ENCODE measurements at regions not wholly inside any gene's neighbourhood (a gene's known extent, or its start where the extent isn't known, plus 50 kb on each side); places are given as distances from the start of the nearest gene placed in this dataset.

- TF ChIP-seq CHD4 (IDR thresholded peaks at IDR 0.05; ENCODE audit: borderline replicate concordance) = no peak
- TF ChIP-seq HMGXB4 (CRISPR knock-in tag; IDR thresholded peaks at IDR 0.05; ENCODE audit: borderline replicate concordance) = no peak
- TF ChIP-seq SREBF2 (IDR thresholded peaks at IDR 0.05) = no peak
- no peak for TF ChIP-seq NR3C1 (IDR thresholded peaks at IDR 0.05)
- TF ChIP-seq E2F6 (IDR thresholded peaks at IDR 0.05; ENCODE audit: borderline replicate concordance, low read depth) = no peak
- TF ChIP-seq PHF8 (IDR thresholded peaks at IDR 0.05; ENCODE audit: borderline replicate concordance, low read depth) = no peak
- Histone ChIP-seq H3K4me1 (no peaks in the 10 kb centered on the region), H3K9me3 (no peaks in the 10 kb centered on the region), H3K27ac (no peak overlapping the region), H3K4me2 (no peak overlapping the region), H3K4me3 (no peak overlapping the region)
- ATAC-seq (no peak), FAIRE-seq (no peak), DNase-seq (ENCODE audit: low read depth in 1 of 2, low spot score in 1 of 2) (no peak)
- ChIA-PET CTCF (no interaction called here), POLR2A (no interaction called here)
- 94% methylated on average over 2 of the region's 2 CpGs for WGBS (ENCODE audit: missing lambda C conversion rate)
These were observed 220.7 kb downstream of the TACR3 start for GRCh38 chr4:103499094-103499493.

- CTCF ChIA-PET = no interaction called here
- no peak for FAIRE-seq
- no peak overlapping the region for H3K4me2 ChIP-seq
These were observed 221.4 kb downstream of the TACR3 start for GRCh38 chr4:103498161-103499070.

More at GRCh38 chr4:103498161-103499070, 221.4 kb downstream of the TACR3 start:
- DNase-seq (ENCODE audit: low read depth in 1 of 2, low spot score in 1 of 2) (no peak), ATAC-seq (no peak)
- H3K27ac ChIP-seq = no peak overlapping the region
- no peak overlapping the region for H3K4me3 ChIP-seq
- no peaks in the 10 kb centered on the region for H3K9me3 ChIP-seq
- no peaks in the 10 kb centered on the region for H3K4me1 ChIP-seq
- POLR2A ChIA-PET = no interaction called here
- WGBS (ENCODE audit: missing lambda C conversion rate) = 35% methylated on average over 8 of the region's 8 CpGs
- TF ChIP-seq HDAC2 (IDR thresholded peaks at IDR 0.05) (no peak), RCOR1 (IDR thresholded peaks at IDR 0.05; ENCODE audit: low read depth, low read length) (no peak), FOSL2 (IDR thresholded peaks at IDR 0.05) (no peak), FOSL2 (CRISPR knock-in tag; IDR thresholded peaks at IDR 0.05) (no peak), E2F6 (IDR thresholded peaks at IDR 0.05; ENCODE audit: borderline replicate concordance, low read depth) (no peak), FOSB (CRISPR knock-in tag; IDR thresholded peaks at IDR 0.05) (no peak), MAZ (IDR thresholded peaks at IDR 0.05; ENCODE audit: borderline replicate concordance, low read depth, low read length) (no peak), RNF2 (IDR thresholded peaks at IDR 0.05; ENCODE audit: borderline replicate concordance, low read depth) (no peak), CTCF (IDR thresholded peaks at IDR 0.05) (no peak), ESRRA (IDR thresholded peaks at IDR 0.05; ENCODE audit: borderline replicate concordance, low read length) (no peak), MAX (IDR thresholded peaks at IDR 0.05) (no peak), FOXS1 (CRISPR knock-in tag; IDR thresholded peaks at IDR 0.05) (no peak), ELK1 (IDR thresholded peaks at IDR 0.05; ENCODE audit: low read depth, low read length) (no peak), EHF (CRISPR knock-in tag; IDR thresholded peaks at IDR 0.05) (no peak)
